ENCODE measurements at regions not wholly inside any gene's neighbourhood (a gene's known extent, or its start where the extent isn't known, plus 50 kb on each side); places are given as distances from the start of the nearest gene placed in this dataset.

- no peak overlapping the region for H3K27ac ChIP-seq (ENCODE audit: low read depth, low read length)
- H3K79me2 ChIP-seq (ENCODE audit: insufficient read depth, low read length), result no peaks in the 10 kb centered on the region
- no peaks in the 10 kb centered on the region for H3K36me3 ChIP-seq (ENCODE audit: insufficient read depth, low read length)
- no peak overlapping the region for H3K4me2 ChIP-seq (ENCODE audit: insufficient read depth, low read length)
- no peak for TF ChIP-seq CTCF (IDR thresholded peaks at IDR 0.05; ENCODE audit: extremely low read depth, low read depth, low read length)
- H3K4me1 ChIP-seq (ENCODE audit: insufficient read depth, low read length), result no peaks in the 10 kb centered on the region
- DNase-seq (ENCODE audit: insufficient read length, low spot score, missing footprints), result no peak
- no peaks in the 10 kb centered on the region for H4K20me1 ChIP-seq (ENCODE audit: insufficient read depth, low read length)
- H3K27me3 ChIP-seq (ENCODE audit: insufficient read depth, low read length), result no peaks in the 10 kb centered on the region
- no peak overlapping the region for H3K4me3 ChIP-seq (ENCODE audit: insufficient read depth, low read length)
- no peak overlapping the region for H2AFZ ChIP-seq (ENCODE audit: low read length)
- H3K9me3 ChIP-seq (ENCODE audit: low read depth, low read length), result no peaks in the 10 kb centered on the region
Measured at GRCh38 chr6:50984135-50984534, 165.5 kb downstream of the TFAP2B start.

- Histone ChIP-seq H3K4me3 (ENCODE audit: insufficient read depth, low read length) (no peak overlapping the region), H3K4me1 (ENCODE audit: insufficient read depth, low read length) (no peaks in the 10 kb centered on the region), H3K36me3 (ENCODE audit: insufficient read depth, low read length) (no peaks in the 10 kb centered on the region), H2AFZ (ENCODE audit: low read length) (no peak overlapping the region), H4K20me1 (ENCODE audit: insufficient read depth, low read length) (no peaks in the 10 kb centered on the region), H3K9me3 (ENCODE audit: low read depth, low read length) (no peaks in the 10 kb centered on the region), H3K27ac (ENCODE audit: low read depth, low read length) (no peak overlapping the region), H3K4me2 (ENCODE audit: insufficient read depth, low read length) (no peak overlapping the region), H3K79me2 (ENCODE audit: insufficient read depth, low read length) (no peaks in the 10 kb centered on the region), H3K27me3 (ENCODE audit: insufficient read depth, low read length) (no peaks in the 10 kb centered on the region)
- no peak for TF ChIP-seq CTCF (IDR thresholded peaks at IDR 0.05; ENCODE audit: extremely low read depth, low read depth, low read length)
- no peak for DNase-seq (ENCODE audit: insufficient read length, low spot score, missing footprints)
Measured at GRCh38 chr6:50986319-50986718, 167.6 kb downstream of the TFAP2B start.

- Histone ChIP-seq H3K4me1 (ENCODE audit: insufficient read depth, low read length) (no peaks in the 10 kb centered on the region), H3K4me3 (ENCODE audit: insufficient read depth, low read length) (no peak overlapping the region), H2AFZ (ENCODE audit: low read length) (no peak overlapping the region), H3K4me2 (ENCODE audit: insufficient read depth, low read length) (no peak overlapping the region), H3K27me3 (ENCODE audit: insufficient read depth, low read length) (no peaks in the 10 kb centered on the region), H3K27ac (ENCODE audit: low read depth, low read length) (no peak overlapping the region), H3K9me3 (ENCODE audit: low read depth, low read length) (no peaks in the 10 kb centered on the region), H4K20me1 (ENCODE audit: insufficient read depth, low read length) (no peaks in the 10 kb centered on the region), H3K36me3 (ENCODE audit: insufficient read depth, low read length) (no peaks in the 10 kb centered on the region), H3K79me2 (ENCODE audit: insufficient read depth, low read length) (no peaks in the 10 kb centered on the region)
- no peak for DNase-seq (ENCODE audit: insufficient read length, low spot score, missing footprints)
- no peak for TF ChIP-seq CTCF (IDR thresholded peaks at IDR 0.05; ENCODE audit: extremely low read depth, low read depth, low read length)
Measured at GRCh38 chr6:50989123-50989522, 170.5 kb downstream of the TFAP2B start.

GRCh38 chr6:50990750-50991446 is 172.2 kb downstream of the TFAP2B start:
- no peaks in the 10 kb centered on the region for H3K27me3 ChIP-seq (ENCODE audit: insufficient read depth, low read length)
- no peaks in the 10 kb centered on the region for H4K20me1 ChIP-seq (ENCODE audit: insufficient read depth, low read length)
- H3K4me3 ChIP-seq (ENCODE audit: insufficient read depth, low read length), result no peak overlapping the region
- no peak overlapping the region for H3K27ac ChIP-seq (ENCODE audit: low read depth, low read length)
- no peaks in the 10 kb centered on the region for H3K9me3 ChIP-seq (ENCODE audit: low read depth, low read length)
- DNase-seq (ENCODE audit: insufficient read length, low spot score, missing footprints), result no peak
- no peaks in the 10 kb centered on the region for H3K4me1 ChIP-seq (ENCODE audit: insufficient read depth, low read length)
- H2AFZ ChIP-seq (ENCODE audit: low read length), result no peak overlapping the region
- H3K36me3 ChIP-seq (ENCODE audit: insufficient read depth, low read length), result no peaks in the 10 kb centered on the region
- TF ChIP-seq CTCF (IDR thresholded peaks at IDR 0.05; ENCODE audit: extremely low read depth, low read depth, low read length), result no peak
- no peak overlapping the region for H3K4me2 ChIP-seq (ENCODE audit: insufficient read depth, low read length)
- no peaks in the 10 kb centered on the region for H3K79me2 ChIP-seq (ENCODE audit: insufficient read depth, low read length)

All from osteoblast (primary cell).